ENCODE measurements at regions not wholly inside any gene's neighbourhood (a gene's known extent, or its start where the extent isn't known, plus 50 kb on each side); places are given as distances from the start of the nearest gene placed in this dataset.

DNA sequence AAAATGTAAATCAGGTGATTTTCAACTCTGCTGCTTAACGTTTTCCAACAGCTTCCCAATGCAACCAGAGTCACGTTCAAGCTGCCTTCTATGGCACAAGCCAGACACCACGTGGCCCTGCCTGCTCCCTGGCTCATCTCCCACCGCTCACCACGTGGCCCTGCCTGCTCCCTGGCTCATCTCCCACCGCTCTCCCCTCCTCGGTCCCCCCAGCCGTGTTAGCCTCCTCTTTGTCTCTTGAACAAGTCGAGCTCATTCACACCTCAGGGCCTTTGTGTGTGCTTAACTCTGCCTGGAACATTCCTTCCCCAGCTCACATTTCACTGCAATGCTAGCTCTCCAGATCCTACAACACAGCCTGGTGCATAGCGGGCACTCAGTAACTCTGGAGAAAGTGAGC is 307.6 kb downstream of the CTTN start:
- no peak for TF ChIP-seq POLR2A (IDR thresholded peaks at IDR 0.05; ENCODE audit: low read length)
- TF ChIP-seq GATA1 (IDR thresholded peaks at IDR 0.05; ENCODE audit: low read depth, low read length) = no peak

Measured in erythroblast (primary cell).